ENCODE measurements at regions not wholly inside any gene's neighbourhood (a gene's known extent, or its start where the extent isn't known, plus 50 kb on each side); places are given as distances from the start of the nearest gene placed in this dataset.

DNA sequence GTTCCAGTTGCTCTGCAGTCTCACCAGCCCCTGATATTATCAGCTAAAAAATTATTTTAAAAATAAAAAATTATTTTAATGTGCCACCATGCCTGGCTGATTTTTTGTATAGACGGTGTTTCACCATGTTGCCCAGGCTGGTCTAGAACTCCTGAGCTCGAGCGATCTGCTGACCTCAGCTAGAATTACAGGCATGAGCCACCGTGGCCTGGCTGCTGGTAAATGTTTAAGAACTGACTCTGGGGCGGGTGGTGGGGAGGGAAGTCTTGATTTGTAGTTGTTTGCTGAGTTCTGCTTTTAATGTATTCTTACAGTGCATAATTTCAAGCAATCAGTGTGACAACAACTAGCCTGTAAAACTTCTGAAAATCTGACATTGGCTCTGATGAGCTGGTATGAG, 120.9 kb upstream of the PLET1 start:
- TF ChIP-seq EZH2phosphoT487 (IDR thresholded peaks at IDR 0.05; ENCODE audit: low read depth) = no peak
- TF ChIP-seq, protein P1, sequence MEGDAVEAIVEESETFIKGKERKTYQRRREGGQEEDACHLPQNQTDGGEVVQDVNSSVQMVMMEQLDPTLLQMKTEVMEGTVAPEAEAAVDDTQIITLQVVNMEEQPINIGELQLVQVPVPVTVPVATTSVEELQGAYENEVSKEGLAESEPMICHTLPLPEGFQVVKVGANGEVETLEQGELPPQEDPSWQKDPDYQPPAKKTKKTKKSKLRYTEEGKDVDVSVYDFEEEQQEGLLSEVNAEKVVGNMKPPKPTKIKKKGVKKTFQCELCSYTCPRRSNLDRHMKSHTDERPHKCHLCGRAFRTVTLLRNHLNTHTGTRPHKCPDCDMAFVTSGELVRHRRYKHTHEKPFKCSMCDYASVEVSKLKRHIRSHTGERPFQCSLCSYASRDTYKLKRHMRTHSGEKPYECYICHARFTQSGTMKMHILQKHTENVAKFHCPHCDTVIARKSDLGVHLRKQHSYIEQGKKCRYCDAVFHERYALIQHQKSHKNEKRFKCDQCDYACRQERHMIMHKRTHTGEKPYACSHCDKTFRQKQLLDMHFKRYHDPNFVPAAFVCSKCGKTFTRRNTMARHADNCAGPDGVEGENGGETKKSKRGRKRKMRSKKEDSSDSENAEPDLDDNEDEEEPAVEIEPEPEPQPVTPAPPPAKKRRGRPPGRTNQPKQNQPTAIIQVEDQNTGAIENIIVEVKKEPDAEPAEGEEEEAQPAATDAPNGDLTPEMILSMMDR (IDR thresholded peaks at IDR 0.05; ENCODE audit: low read depth, low read length) = no peak
- Histone ChIP-seq H3K4me2 (ENCODE audit: low read length) (no peak overlapping the region), H3K27ac (ENCODE audit: low read length) (no peak overlapping the region), H3K9me3 (ENCODE audit: insufficient read depth, low read length) (no peaks in the 10 kb centered on the region), H3K79me2 (ENCODE audit: low read length) (no peaks in the 10 kb centered on the region), H2AFZ (ENCODE audit: low read depth, low read length) (no peak overlapping the region), H4K20me1 (ENCODE audit: insufficient read depth, low read length) (no peaks in the 10 kb centered on the region), H3K4me3 (ENCODE audit: low read length) (no peak overlapping the region), H3K4me1 (ENCODE audit: low read length) (no peaks in the 10 kb centered on the region), H3K9ac (ENCODE audit: low read length) (no peak overlapping the region), H3K36me3 (replicated peaks; ENCODE audit: low read depth, low read length) (no peaks in the 10 kb centered on the region), H3K27me3 (ENCODE audit: low read depth, low read length) (peaks cover 9% of the 10 kb centered on the region)

DNA sequence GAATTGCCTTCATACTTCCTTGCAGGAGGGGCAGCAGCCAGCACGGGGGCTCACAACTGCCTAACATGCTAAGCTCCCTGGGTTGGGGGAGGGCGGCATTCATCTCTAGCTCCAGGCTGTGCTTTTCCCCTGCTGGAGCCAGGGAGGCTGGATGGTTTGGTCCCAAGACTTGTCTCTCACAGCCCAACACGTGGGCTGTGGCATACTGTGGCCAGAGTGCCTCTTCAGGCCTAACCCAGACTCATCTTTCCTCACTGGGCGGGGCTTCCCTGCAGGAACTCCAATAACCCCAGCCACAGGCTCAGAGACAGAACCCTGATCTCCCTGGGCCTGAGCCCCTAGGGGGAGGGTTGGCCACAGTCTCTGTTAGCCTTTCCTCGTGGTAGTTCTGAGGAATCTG, 121.9 kb upstream of the PLET1 start:
- Histone ChIP-seq H3K4me2 (ENCODE audit: low read length) (no peak overlapping the region), H3K79me2 (ENCODE audit: low read length) (no peaks in the 10 kb centered on the region), H3K9ac (ENCODE audit: low read length) (no peak overlapping the region), H4K20me1 (ENCODE audit: insufficient read depth, low read length) (no peaks in the 10 kb centered on the region), H3K4me1 (ENCODE audit: low read length) (no peaks in the 10 kb centered on the region), H3K36me3 (replicated peaks; ENCODE audit: low read depth, low read length) (no peaks in the 10 kb centered on the region), H3K4me3 (ENCODE audit: low read length) (no peak overlapping the region), H3K27me3 (ENCODE audit: low read depth, low read length) (peaks cover 5% of the 10 kb centered on the region), H3K9me3 (ENCODE audit: insufficient read depth, low read length) (no peaks in the 10 kb centered on the region), H3K27ac (ENCODE audit: low read length) (no peak overlapping the region), H2AFZ (ENCODE audit: low read depth, low read length) (no peak overlapping the region)
- TF ChIP-seq, protein P1 (IDR thresholded peaks at IDR 0.05; ENCODE audit: low read depth, low read length) = no peak
- TF ChIP-seq EZH2phosphoT487 (IDR thresholded peaks at IDR 0.05; ENCODE audit: low read depth) = no peak

DNA sequence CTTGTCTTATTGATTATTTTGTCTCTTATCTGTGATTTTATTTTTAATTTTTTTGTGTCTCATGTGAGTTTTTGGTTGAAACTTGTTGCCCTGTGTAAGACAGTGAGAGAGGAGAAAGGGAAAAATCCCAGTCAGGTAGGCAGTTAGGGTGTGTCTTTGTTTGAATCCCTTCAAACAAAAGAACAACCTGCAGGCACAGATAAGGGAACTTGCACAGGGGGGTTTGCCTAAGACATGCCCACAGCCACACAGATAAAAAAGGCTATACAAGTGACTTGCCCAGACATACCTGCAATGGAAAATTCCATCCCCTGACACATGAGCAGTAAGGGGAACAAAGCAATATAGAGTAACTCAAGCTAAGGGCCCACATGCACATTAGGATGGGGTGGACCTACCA, 127.8 kb upstream of the PLET1 start:
- no peak overlapping the region for H3K4me2 ChIP-seq (ENCODE audit: low read length)
- H3K4me1 ChIP-seq (ENCODE audit: low read length) = no peaks in the 10 kb centered on the region
- no peak overlapping the region for H3K27ac ChIP-seq (ENCODE audit: low read length)
- no peak overlapping the region for H3K9ac ChIP-seq (ENCODE audit: low read length)
- no peak overlapping the region for H3K4me3 ChIP-seq (ENCODE audit: low read length)
- no peaks in the 10 kb centered on the region for H4K20me1 ChIP-seq (ENCODE audit: insufficient read depth, low read length)
- no peaks in the 10 kb centered on the region for H3K79me2 ChIP-seq (ENCODE audit: low read length)
- TF ChIP-seq, protein P1 (IDR thresholded peaks at IDR 0.05; ENCODE audit: low read depth, low read length) = no peak
- no peak for TF ChIP-seq EZH2phosphoT487 (IDR thresholded peaks at IDR 0.05; ENCODE audit: low read depth)
- H3K27me3 ChIP-seq (ENCODE audit: low read depth, low read length) = peaks cover 19% of the 10 kb centered on the region; the same call in 1 of the 2 replicates
- no peak overlapping the region for H2AFZ ChIP-seq (ENCODE audit: low read depth, low read length)
- no peaks in the 10 kb centered on the region for H3K36me3 ChIP-seq (replicated peaks; ENCODE audit: low read depth, low read length)
- no peaks in the 10 kb centered on the region for H3K9me3 ChIP-seq (ENCODE audit: insufficient read depth, low read length)

DNA sequence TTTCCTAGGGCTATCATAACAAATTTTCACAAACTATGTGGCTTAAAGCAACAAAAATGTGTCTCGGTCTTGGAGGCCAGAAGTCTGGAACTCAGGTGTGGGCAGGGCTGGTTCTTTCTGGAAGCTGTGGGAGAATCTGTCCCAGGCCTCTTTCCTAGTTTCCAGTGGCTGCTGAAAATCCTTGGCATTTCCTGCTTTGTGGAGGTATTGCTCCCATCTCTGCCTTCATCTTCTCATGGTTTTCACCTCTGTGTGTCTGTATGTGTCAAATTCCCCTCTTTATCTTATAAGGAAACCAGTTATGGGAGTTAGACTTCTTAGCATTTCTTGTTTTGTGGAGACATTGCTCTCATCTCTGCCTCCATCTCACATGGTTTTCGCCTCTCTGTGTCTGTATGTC, 130.4 kb upstream of the PLET1 start:
- H4K20me1 ChIP-seq (ENCODE audit: insufficient read depth, low read length) = no peaks in the 10 kb centered on the region
- no peak overlapping the region for H3K9ac ChIP-seq (ENCODE audit: low read length)
- peaks cover 19% of the 10 kb centered on the region; the same call in 1 of the 2 replicates for H3K27me3 ChIP-seq (ENCODE audit: low read depth, low read length)
- H3K9me3 ChIP-seq (ENCODE audit: insufficient read depth, low read length) = no peaks in the 10 kb centered on the region
- no peaks in the 10 kb centered on the region for H3K36me3 ChIP-seq (replicated peaks; ENCODE audit: low read depth, low read length)
- TF ChIP-seq EZH2phosphoT487 (IDR thresholded peaks at IDR 0.05; ENCODE audit: low read depth) = no peak
- TF ChIP-seq, protein P1 (IDR thresholded peaks at IDR 0.05; ENCODE audit: low read depth, low read length) = no peak
- no peak overlapping the region for H3K4me2 ChIP-seq (ENCODE audit: low read length)
- no peaks in the 10 kb centered on the region for H3K4me1 ChIP-seq (ENCODE audit: low read length)
- no peaks in the 10 kb centered on the region for H3K79me2 ChIP-seq (ENCODE audit: low read length)
- H3K27ac ChIP-seq (ENCODE audit: low read length) = no peak overlapping the region
- no peak overlapping the region for H2AFZ ChIP-seq (ENCODE audit: low read depth, low read length)
- H3K4me3 ChIP-seq (ENCODE audit: low read length) = no peak overlapping the region

All from OCI-LY3 (cell line).